ENCODE measurements at regions not wholly inside any gene's neighbourhood (a gene's known extent, or its start where the extent isn't known, plus 50 kb on each side); places are given as distances from the start of the nearest gene placed in this dataset.

GRCh38 chr6:14730654-14731053 is 515.2 kb upstream of the JARID2 start:
- ChIA-PET CTCF (ENCODE audit: low intra/inter-chr PET ratio, low total read pairs) (no interaction called here), POLR2A (no interaction called here)
- Histone ChIP-seq H3K4me2 (ENCODE audit: low read depth, low read length) (no peak overlapping the region), H3K27ac (ENCODE audit: extremely low read length, insufficient read depth, low read length) (no peak overlapping the region), H3K79me2 (ENCODE audit: insufficient read depth, low read length) (no peaks in the 10 kb centered on the region), H3K4me3 (replicated peaks in 1 of 3; ENCODE audit: insufficient read depth in 1 of 3, low read depth in 2 of 3, low read length in 3 of 3) (no peak overlapping the region), H3K4me1 (ENCODE audit: insufficient read depth, low read length) (no peaks in the 10 kb centered on the region), H3K27me3 (ENCODE audit: control insufficient read depth in 1 of 2, insufficient read depth in 2 of 2, low read length in 2 of 2) (no peaks in the 10 kb centered on the region), H2AFZ (ENCODE audit: low read length) (no peak overlapping the region), H3K36me3 (replicated peaks in 1 of 2; ENCODE audit: control insufficient read depth in 1 of 2, insufficient read depth in 2 of 2, low read length in 2 of 2) (no peaks in the 10 kb centered on the region), H3K9me3 (ENCODE audit: low read length) (no peaks in the 10 kb centered on the region), H4K20me1 (ENCODE audit: insufficient read depth, low read length) (no peaks in the 10 kb centered on the region), H3K9ac (ENCODE audit: insufficient read depth, low read depth, low read length) (no peak overlapping the region)
- TF ChIP-seq ZBTB37 (CRISPR knock-in tag; IDR thresholded peaks at IDR 0.05): no peak
- TF ChIP-seq NFATC3 (CRISPR knock-in tag; IDR thresholded peaks at IDR 0.05): no peak
- no peak for TF ChIP-seq BCLAF1 (IDR thresholded peaks at IDR 0.05)
- TF ChIP-seq ZNF652 (CRISPR knock-in tag; IDR thresholded peaks at IDR 0.05; ENCODE audit: borderline replicate concordance, low read depth): no peak
- no peak for TF ChIP-seq RCOR2 (CRISPR knock-in tag; IDR thresholded peaks at IDR 0.05)
- TF ChIP-seq ZFP37 (CRISPR knock-in tag; IDR thresholded peaks at IDR 0.05; ENCODE audit: borderline replicate concordance): no peak
- no peak for TF ChIP-seq TMF1 (CRISPR knock-in tag; IDR thresholded peaks at IDR 0.05; ENCODE audit: low read depth)
- TF ChIP-seq ZNF354B (CRISPR knock-in tag; IDR thresholded peaks at IDR 0.05): no peak
- no peak for TF ChIP-seq GTF3A (CRISPR knock-in tag; conservative IDR thresholded peaks at IDR 0.05)
- no peak for TF ChIP-seq POLR2AphosphoS5 (IDR thresholded peaks at IDR 0.05; ENCODE audit: low read depth, low read length)
- TF ChIP-seq BATF2 (CRISPR knock-in tag; IDR thresholded peaks at IDR 0.05): no peak
- no peak for TF ChIP-seq NAIF1 (CRISPR knock-in tag; IDR thresholded peaks at IDR 0.05; ENCODE audit: borderline replicate concordance)
- TF ChIP-seq ZNF180 (CRISPR knock-in tag; IDR thresholded peaks at IDR 0.05; ENCODE audit: borderline replicate concordance, low read depth): no peak
- no peak for TF ChIP-seq ZNF503 (CRISPR knock-in tag; IDR thresholded peaks at IDR 0.05)
- TF ChIP-seq NR3C1 (CRISPR knock-in tag; IDR thresholded peaks at IDR 0.05): no peak
- no TSS peak for BruUV-seq (replicated peaks)
- no peak for FAIRE-seq
- WGBS (ENCODE audit: low lambda C conversion rate): 62% methylated on average over 9 of the region's 9 CpGs
- DNase-seq (ENCODE audit: low spot score): no peak
- no peak for ATAC-seq
- in situ Hi-C loops (cut with HindIII; ENCODE audit: extremely low pct_ligation_motif_present, low pct_unique_long_range_greater_than_20kb): no loop called here
- intact Hi-C loops (cut with micrococcal nuclease; ENCODE audit: unreplicated experiment): no loop called here

Data from HepG2 (cell line).